HG03565 (cell line): ENCODE measurements at regions not wholly inside any gene's neighbourhood (a gene's known extent, or its start where the extent isn't known, plus 50 kb on each side); places are given as distances from the start of the nearest gene placed in this dataset.

Source experiments
- ATAC-seq: cut with Tn5 transposase; IDR thresholded peaks from one replicate; pipeline ENCODE4 v1.9.1; 2021; ENCODE audit warnings: mild to moderate bottlenecking, moderate library complexity; ENCODE audit not compliant: unreplicated experiment

DNA sequence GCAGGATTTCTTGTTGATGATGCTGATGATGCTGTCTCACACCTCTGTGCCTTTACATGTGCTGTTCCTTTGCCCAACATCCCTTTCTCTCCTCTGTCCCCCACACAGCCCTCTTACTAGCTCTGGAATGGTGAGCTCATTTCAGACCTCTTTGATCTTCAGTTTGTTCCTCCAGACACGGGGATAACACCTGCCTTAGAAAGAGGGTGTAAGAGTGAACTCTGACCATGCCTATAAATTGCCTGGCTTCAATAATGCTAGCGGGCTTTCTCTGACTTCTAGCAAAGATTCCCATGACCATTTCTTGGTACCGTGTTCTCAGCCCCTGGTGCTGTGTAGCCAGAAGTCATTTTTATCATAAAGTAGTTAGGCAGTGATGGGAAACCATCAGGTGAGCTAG lies 55.9 kb upstream of the DRD2 start:
- no peak for ATAC-seq

DNA sequence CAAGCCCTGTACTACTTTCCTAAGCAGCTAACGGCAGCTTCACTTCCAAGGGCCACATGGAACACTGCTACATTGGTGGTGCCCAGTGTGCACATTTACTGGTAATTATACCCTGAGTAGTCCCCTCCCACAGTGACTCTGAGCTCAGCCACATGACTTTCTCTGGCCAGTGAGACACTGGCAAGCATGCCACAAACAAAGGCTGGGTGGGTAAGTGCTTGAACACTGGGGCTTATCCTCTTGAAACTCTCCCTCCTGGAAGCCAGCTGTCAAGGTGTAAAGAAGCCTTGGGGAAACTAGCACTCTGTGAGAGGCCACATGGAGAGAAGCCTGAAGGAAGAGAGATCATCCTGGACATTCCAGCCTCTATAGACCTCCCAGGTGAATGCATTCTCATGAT lies 54.4 kb upstream of the DRD2 start:
- no peak for ATAC-seq

DNA sequence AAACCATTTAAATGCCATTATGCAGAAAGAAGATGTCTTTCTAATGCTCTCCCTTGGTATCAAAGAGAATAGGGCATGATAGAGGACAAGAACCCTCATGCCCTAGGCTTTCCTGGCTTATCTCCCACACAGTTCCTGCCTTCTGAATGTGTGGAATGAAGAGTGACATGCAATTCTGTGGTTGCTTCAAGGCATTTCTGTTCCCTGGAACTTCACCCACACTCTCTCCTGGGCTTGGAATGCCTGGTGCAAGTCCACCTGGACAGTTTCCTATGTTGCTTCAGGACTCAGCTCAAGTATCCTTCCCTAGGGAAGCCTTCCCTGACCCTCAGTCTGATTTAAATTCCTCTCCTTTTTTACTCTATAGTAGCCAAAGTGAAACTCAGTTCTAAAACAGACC lies 53.8 kb upstream of the DRD2 start:
- ATAC-seq = no peak

DNA sequence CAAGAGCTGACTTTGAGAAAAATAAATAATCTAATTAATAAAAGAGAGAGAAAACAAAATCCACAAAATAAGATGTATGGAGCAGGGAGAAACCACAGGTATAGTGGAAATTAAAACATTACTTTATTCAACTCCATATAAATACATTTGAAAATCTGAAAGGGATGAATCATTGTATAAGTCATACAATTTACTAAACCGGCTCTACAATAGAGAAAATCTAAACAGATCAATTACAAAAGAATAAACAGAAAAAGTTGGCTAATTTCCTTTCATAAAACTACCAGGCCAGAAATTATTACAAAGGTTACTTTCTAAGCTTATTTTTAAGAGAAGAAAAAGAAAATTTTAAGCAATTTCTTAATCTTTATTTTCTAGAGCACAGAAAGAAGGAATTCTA lies 51.3 kb upstream of the DRD2 start:
- no peak for ATAC-seq
